Peyer's patch (tissue), 4 donors: ENCODE measurements at regions not wholly inside any gene's neighbourhood (a gene's known extent, or its start where the extent isn't known, plus 50 kb on each side); places are given as distances from the start of the nearest gene placed in this dataset.

Experiments used
- POLR2A ChIP-seq, 2 donors: fragments of 450-650 bp; IDR thresholded peaks; one replicate each; pipeline ENCODE4 v1.5.1; 2017; ENCODE audit warnings: antibody characterized with exemption in 2 of 2, mild to moderate bottlenecking in 2 of 2, moderate library complexity in 2 of 2
- TF ChIP-seq, protein P1 (sequence below), 6 experiments: fragments of 450-650 bp in 4 of 6; fragments of 200-600 bp in 2 of 6; sonication (generic) in 1 of 6; IDR thresholded peaks; one replicate each; pipeline ENCODE4 v1.5.1; 2017 to 2019; ENCODE audit warnings: antibody characterized with exemption in 6 of 6, mild to moderate bottlenecking in 3 of 6, moderate library complexity in 1 of 6

DNA sequence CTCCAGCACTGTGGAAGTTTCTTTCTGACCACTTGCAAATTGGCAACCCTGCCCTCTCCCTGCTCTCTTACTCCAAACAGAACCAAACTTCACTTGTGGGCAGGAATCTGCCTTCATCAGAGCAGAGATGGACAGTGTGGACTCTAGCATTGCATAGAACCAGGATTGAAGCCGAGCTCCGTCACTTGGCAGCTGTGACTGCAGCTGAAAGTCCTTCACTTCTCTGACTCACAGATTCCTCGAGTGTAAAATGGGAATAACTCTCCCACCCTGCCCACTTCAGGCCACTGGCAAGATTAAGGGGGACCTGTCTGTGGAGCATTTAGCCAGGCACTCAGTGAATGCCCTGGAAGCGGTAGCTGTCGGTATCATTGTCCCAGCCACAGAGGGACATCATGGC, 75.7 kb upstream of the ZBTB40 start:
- TF ChIP-seq, protein P1, sequence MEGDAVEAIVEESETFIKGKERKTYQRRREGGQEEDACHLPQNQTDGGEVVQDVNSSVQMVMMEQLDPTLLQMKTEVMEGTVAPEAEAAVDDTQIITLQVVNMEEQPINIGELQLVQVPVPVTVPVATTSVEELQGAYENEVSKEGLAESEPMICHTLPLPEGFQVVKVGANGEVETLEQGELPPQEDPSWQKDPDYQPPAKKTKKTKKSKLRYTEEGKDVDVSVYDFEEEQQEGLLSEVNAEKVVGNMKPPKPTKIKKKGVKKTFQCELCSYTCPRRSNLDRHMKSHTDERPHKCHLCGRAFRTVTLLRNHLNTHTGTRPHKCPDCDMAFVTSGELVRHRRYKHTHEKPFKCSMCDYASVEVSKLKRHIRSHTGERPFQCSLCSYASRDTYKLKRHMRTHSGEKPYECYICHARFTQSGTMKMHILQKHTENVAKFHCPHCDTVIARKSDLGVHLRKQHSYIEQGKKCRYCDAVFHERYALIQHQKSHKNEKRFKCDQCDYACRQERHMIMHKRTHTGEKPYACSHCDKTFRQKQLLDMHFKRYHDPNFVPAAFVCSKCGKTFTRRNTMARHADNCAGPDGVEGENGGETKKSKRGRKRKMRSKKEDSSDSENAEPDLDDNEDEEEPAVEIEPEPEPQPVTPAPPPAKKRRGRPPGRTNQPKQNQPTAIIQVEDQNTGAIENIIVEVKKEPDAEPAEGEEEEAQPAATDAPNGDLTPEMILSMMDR (IDR thresholded peaks at IDR 0.05): no peak
- TF ChIP-seq POLR2A (IDR thresholded peaks at IDR 0.05): no peak
